ENCODE measurements at regions not wholly inside any gene's neighbourhood (a gene's known extent, or its start where the extent isn't known, plus 50 kb on each side); places are given as distances from the start of the nearest gene placed in this dataset.

DNA sequence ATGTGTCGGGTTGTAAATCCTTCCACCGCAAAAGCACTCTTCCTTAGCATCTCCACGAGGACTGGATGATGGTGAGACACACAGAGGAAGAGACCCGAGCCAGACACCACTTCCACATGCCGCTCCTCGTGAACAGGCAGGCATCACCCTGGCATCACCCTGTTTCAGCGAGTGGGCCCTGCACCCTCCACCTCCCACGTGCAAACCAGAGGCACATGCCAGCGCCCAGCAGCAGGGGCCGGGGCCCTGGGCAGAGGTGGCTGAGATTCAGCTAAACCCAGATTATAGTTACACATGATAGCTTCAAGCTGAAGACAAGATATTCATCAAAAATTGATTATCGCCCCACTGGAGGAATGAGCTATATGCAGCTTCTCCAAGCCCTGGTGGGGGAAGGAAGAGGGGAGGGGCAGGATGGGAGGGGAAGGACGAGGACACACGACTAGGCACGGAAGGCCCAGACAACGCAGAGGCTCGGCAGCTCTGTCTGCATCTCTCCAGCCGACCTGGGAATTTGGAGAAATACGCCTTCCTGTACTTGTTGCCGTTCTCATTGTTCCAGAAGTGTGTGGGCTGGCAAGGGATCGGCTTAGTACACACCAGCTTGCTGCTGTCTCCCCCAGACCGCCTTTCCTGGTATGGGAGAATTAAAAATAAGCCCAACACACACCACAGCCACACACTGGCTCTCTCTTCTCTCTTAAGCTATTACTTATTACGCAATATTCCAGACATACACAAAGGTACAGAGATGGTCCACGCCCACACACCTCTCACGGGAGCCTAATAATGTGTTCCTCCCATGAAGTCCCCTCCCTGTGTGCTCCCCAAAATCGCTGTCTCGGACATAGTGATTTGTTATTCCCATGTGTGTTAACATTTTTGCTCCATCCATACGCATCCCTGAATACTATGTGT lies 50.4 kb upstream of the ZNF354A start:
- Histone ChIP-seq H3K9me3 (no peaks in the 10 kb centered on the region), H3K4me3 (ENCODE audit: low read depth, low read length) (no peak overlapping the region), H3K36me3 (no peaks in the 10 kb centered on the region; the same call in 1 of the 2 replicates), H3K4me1 (no peaks in the 10 kb centered on the region), H3K27me3 (no peaks in the 10 kb centered on the region)
- TF ChIP-seq, protein P1, sequence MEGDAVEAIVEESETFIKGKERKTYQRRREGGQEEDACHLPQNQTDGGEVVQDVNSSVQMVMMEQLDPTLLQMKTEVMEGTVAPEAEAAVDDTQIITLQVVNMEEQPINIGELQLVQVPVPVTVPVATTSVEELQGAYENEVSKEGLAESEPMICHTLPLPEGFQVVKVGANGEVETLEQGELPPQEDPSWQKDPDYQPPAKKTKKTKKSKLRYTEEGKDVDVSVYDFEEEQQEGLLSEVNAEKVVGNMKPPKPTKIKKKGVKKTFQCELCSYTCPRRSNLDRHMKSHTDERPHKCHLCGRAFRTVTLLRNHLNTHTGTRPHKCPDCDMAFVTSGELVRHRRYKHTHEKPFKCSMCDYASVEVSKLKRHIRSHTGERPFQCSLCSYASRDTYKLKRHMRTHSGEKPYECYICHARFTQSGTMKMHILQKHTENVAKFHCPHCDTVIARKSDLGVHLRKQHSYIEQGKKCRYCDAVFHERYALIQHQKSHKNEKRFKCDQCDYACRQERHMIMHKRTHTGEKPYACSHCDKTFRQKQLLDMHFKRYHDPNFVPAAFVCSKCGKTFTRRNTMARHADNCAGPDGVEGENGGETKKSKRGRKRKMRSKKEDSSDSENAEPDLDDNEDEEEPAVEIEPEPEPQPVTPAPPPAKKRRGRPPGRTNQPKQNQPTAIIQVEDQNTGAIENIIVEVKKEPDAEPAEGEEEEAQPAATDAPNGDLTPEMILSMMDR (IDR thresholded peaks at IDR 0.05; ENCODE audit: low read depth, low read length): no peak
- no peak for DNase-seq

Data from BE2C (cell line).